AG04449 (cell line): ENCODE measurements at regions not wholly inside any gene's neighbourhood (a gene's known extent, or its start where the extent isn't known, plus 50 kb on each side); places are given as distances from the start of the nearest gene placed in this dataset.

ENCODE experiments used
- CTCF ChIA-PET: fragments of 350-600 bp; formaldehyde crosslinking; extraction: SDS; loops from one replicate; lab custom pipeline; 2021; ENCODE audit warnings: antibody characterized with exemption; lab: Yijun Ruan, JAX
- POLR2A ChIA-PET: fragments of 400-600, 350-600 bp; formaldehyde crosslinking; extraction: SDS; loops from one replicate; lab custom pipeline; 2020; ENCODE audit warnings: antibody characterized with exemption, inconsistent platforms; lab: Yijun Ruan, JAX
- DNase-seq: peaks from one replicate; pipeline ENCODE4 v3.0.0-alpha.2; 2010; ENCODE audit warnings: low read depth, low spot score
- H3K4me3 ChIP-seq: 2 replicates; pipeline ENCODE4 v1.5.1; 2011; ENCODE audit warnings: low read depth, mild to moderate bottlenecking, control low read depth, low read length
- TF ChIP-seq, protein P1 (sequence below): IDR thresholded peaks from one replicate; pipeline ENCODE4 v1.5.1; 2011; ENCODE audit warnings: mild to moderate bottlenecking, moderate library complexity, low read length, control low read depth, inconsistent platforms; ENCODE audit not compliant: insufficient read depth; ENCODE audit errors: missing control alignments

DNA sequence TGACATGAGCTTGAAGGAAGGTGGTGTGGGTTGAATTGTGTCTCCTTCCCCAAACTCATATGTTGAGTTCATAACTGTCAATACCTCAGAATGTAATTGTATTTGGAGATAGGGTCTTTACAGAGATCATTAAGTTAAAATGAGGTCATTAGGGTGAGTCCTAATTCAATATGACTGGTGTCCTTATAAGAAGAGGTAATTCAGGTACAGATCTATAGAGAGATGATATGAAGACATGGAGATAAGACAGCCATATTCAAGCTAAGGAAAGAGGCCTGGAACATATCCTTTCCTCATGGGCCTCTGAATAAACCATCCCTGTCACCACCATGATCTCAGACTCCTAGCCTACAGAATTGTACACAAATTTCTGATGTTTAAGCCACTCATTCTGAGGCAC is 514.7 kb upstream of the MGAT4C start:
- TF ChIP-seq, protein P1, sequence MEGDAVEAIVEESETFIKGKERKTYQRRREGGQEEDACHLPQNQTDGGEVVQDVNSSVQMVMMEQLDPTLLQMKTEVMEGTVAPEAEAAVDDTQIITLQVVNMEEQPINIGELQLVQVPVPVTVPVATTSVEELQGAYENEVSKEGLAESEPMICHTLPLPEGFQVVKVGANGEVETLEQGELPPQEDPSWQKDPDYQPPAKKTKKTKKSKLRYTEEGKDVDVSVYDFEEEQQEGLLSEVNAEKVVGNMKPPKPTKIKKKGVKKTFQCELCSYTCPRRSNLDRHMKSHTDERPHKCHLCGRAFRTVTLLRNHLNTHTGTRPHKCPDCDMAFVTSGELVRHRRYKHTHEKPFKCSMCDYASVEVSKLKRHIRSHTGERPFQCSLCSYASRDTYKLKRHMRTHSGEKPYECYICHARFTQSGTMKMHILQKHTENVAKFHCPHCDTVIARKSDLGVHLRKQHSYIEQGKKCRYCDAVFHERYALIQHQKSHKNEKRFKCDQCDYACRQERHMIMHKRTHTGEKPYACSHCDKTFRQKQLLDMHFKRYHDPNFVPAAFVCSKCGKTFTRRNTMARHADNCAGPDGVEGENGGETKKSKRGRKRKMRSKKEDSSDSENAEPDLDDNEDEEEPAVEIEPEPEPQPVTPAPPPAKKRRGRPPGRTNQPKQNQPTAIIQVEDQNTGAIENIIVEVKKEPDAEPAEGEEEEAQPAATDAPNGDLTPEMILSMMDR, result no peak
- POLR2A ChIA-PET, result no interaction called here
- DNase-seq, result no peak
- CTCF ChIA-PET, result no interaction called here
- H3K4me3 ChIP-seq, result no peak overlapping the region

DNA sequence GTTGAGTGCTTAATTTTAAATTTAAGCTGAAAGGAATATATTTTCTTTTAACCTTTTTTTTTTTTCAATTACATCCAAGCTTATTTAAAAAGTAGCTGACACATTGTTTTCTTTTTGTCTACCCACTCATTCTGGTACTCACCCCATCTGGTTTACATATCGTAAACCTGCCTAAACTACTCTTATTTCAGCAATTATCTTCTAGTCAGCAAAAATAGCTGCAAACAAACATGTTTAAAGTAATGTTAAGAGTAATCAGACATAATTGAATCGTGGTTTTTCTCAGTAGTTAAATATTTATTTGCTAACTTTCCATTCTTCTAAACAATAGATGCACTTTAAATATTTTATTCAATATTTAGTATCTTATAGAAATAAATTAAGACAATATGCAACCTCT is 492.7 kb upstream of the MGAT4C start:
- no peak for DNase-seq
- TF ChIP-seq, protein P1, result no peak
- ChIA-PET POLR2A (no interaction called here), CTCF (interaction anchor here (1.1 kb wide), 1 partner anchor 9 kb away, joined by 4 read pairs; no protein-coding TSS in a partner anchor)
- no peak overlapping the region for H3K4me3 ChIP-seq

DNA sequence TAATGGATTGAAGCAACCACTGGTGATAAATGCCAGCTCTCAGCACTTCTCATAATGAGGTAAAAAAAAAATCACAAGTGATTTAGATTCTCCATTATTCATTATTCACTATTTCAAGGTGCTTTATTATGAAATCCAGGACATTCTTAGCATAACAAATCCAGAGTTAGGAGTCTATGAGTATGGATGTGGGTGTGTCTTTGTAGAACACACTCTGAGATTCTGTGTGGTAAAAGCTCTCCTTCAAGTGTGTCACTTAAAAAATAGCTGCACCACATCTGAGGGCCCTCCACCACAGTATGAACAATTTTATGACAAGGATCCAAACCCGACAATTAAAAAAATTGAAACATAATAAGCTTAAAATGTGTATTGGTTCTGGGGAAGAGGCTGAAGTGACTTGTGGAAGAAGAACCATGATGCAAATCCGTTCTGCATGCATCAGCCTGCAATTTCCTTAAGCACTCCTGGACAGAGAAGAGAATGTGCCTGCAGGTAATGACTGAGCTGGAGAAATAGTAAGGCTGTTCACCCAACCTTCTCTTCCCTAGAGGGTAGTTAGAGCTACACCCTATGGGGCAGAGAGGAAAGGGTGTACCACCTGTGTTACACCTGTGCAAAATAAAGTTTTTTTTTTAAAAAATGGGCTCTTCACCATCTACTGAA is 488.5 kb upstream of the MGAT4C start:
- POLR2A ChIA-PET, result no interaction called here

DNA sequence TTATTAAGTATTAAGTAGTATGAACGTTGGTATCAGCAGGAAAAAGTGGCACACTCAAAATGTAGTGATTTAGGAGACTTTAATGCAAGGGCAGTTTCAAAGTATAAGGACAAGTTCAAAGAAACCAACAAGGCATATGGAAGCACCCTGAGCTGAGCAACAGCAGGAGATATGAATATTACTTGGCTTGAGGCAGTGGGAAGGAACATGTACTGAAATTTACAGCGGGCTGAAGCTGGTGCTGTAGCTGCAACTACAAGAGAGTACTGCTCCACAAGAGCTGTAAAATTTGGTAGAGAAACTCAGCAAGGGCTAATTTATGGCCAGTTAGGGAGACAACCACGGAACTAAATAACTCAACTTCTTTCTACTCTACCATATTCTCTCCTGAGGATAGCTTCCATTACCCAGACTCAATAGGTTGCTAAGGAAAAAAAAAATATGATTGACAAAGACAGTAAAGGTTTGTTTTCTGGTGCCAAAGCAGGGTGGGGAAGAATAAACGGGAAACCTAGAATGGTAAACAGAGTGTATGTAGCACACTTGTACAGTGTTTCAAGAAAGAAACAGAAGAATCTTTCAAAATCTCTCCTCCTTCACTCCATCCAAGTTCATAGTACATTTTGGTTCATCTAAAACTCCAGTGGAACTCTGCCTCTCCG is 487.8 kb upstream of the MGAT4C start:
- no peak for DNase-seq
- TF ChIP-seq, protein P1, result no peak
- H3K4me3 ChIP-seq, result no peak overlapping the region
- ChIA-PET POLR2A (no interaction called here), CTCF (no interaction called here)

More for the DNA sequence above, 488.5 kb upstream of the MGAT4C start:
- H3K4me3 ChIP-seq, result no peak overlapping the region
- no peak for DNase-seq
- CTCF ChIA-PET, result no interaction called here
- TF ChIP-seq, protein P1, result no peak

DNA sequence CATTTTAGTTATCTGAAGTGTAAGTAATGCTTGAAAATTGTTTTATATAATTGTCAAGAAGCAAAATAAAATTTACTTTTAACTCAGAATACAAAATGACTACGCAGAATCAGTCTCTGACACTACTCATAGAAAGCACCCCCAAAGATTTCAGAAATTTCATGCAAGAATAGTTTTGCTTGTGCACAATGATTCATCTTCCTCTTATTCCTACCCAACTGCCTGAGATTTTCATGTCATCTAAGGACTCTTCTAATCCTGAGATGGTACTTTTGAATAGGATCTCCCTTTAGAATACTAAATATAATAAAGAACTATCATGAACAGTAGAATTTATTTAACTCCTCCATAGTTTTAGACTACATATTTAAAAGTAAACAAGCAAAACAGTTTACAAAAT is 485.3 kb upstream of the MGAT4C start:
- POLR2A ChIA-PET, result no interaction called here
- CTCF ChIA-PET, result no interaction called here
- TF ChIP-seq, protein P1, result no peak

DNA sequence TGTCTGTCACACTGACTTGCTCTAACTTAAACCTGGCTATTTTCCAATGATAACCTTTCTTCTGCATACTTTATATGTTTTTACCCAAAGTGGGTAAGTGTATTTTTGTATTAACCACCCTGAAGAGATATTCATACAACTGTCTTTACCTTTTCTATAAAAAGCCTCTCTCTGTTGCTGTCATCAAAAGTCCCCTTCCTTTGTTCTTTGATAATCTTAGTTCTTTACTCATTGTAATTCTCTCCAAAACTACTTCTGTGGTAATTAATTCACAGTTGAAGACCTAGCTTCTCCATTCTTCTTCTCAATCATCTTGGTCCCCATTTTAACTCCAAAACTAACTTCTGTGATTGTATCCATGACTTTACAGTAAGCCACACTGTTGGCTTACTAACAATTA is 479.7 kb upstream of the MGAT4C start:
- no peak overlapping the region for H3K4me3 ChIP-seq
- CTCF ChIA-PET, result no interaction called here
- POLR2A ChIA-PET, result no interaction called here
- TF ChIP-seq, protein P1, result no peak
- no peak for DNase-seq

More for the DNA sequence above, 485.3 kb upstream of the MGAT4C start:
- no peak overlapping the region for H3K4me3 ChIP-seq
- DNase-seq, result no peak
